ENCODE measurements at regions not wholly inside any gene's neighbourhood (a gene's known extent, or its start where the extent isn't known, plus 50 kb on each side); places are given as distances from the start of the nearest gene placed in this dataset.

- TF ChIP-seq EZH2 (IDR thresholded peaks at IDR 0.05; ENCODE audit: low read depth) (no peak), CTCF (conservative IDR thresholded peaks at IDR 0.05) (no peak)
Measured at GRCh38 chr9:129493706-129494047, 127.2 kb downstream of the C9orf50 start.
